HG02763 (cell line): ENCODE measurements at regions not wholly inside any gene's neighbourhood (a gene's known extent, or its start where the extent isn't known, plus 50 kb on each side); places are given as distances from the start of the nearest gene placed in this dataset.

Source experiments
- ATAC-seq: cut with Tn5 transposase; IDR thresholded peaks from one replicate; pipeline ENCODE4 v1.9.1; 2021; ENCODE audit warnings: mild to moderate bottlenecking, moderate library complexity; ENCODE audit not compliant: unreplicated experiment

DNA sequence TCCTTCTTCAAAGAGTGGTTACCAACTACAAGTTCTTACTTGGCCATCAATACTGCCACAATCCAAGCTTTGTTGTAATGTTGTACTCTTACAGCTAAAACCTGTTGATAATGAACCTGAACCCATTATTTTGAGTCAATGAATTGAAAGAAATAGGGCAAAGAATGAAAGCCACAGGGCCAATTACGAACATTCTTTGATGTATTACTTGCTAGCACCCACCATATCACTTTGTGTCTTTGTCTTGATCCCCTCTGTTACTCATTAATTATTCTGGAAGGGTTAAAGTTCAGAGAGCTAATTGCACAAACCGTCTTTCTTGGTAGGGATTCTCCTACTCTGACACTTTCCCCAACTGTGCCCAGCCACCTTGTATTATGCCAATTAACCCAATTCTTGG, 53.2 kb upstream of the TFEC start:
- no peak for ATAC-seq

DNA sequence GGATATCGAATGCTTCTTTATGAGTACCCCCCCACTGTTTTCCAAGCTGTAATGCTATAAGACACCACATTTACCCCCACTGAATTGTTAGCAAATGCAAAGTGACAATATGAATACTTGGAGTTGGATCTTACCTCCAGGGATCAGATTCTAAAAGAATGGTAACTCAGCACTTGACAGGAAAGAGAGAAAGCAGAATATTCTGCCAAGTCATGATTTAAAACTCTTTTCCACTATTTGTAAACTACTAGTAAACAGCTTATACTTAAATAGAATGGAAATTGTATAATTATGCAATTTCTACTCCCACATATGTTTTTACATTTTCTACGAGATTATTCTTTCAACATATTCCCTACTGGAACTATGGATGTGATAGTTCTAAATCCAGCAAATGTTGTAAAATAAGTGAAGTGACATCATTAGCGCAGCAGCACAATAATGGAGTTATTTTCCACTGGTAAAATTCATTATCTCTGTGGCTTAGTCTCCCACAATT, 56.0 kb upstream of the TFEC start:
- no peak for ATAC-seq

DNA sequence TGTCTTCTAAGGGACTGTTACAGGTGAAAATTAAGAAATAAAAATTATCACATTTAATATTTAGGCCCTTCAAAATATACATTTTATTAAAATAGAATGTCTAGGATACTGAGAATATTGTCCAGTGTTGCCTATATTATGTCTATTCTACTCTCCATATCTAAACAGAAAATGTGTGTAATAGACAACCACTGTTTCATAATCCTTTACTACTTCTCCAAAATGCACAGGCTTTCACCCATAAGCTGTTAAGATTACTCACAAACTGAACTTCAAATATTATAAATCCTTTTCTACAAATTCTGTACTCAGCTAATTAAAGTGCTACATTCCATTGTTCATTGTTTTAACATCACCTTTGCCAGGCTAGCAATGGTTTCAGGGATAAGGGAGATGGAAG, 56.7 kb upstream of the TFEC start:
- ATAC-seq: no peak

DNA sequence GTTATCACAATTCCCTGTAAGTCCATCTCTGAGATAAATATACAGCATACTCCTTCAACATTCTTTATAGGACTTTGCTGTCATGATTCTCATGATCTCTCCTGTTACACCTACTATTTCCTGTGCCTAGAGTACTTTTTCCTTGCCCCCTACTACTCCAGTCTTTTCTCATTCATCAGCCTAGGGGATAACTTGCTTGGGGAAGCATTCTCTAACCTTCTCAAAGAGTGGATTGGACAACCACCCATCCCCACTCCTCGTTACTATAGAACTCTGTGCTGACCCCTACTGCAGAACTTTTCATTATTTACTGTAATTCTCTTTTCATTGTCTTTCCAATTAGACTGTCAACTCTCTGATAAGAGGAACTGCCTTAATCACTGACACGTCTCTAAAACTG, 57.4 kb upstream of the TFEC start:
- no peak for ATAC-seq

DNA sequence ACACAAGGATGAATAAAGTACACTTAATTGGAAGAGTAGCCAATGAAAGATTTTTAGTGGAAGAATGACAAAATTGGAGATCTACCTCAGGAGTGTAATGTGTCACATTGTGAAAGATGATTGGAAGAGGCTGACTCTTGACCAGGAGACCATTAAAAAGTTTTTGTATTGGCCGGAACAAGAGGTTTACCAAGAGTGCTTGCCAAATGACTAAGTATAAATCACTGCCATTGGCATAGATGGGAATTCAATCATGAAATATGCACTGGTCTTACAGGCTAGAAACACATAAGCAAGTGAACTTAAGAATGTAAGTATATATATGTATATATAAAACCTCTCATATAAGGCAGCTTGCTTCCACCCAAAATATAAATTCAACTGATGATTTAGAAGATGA, 58.7 kb upstream of the TFEC start:
- ATAC-seq: no peak

DNA sequence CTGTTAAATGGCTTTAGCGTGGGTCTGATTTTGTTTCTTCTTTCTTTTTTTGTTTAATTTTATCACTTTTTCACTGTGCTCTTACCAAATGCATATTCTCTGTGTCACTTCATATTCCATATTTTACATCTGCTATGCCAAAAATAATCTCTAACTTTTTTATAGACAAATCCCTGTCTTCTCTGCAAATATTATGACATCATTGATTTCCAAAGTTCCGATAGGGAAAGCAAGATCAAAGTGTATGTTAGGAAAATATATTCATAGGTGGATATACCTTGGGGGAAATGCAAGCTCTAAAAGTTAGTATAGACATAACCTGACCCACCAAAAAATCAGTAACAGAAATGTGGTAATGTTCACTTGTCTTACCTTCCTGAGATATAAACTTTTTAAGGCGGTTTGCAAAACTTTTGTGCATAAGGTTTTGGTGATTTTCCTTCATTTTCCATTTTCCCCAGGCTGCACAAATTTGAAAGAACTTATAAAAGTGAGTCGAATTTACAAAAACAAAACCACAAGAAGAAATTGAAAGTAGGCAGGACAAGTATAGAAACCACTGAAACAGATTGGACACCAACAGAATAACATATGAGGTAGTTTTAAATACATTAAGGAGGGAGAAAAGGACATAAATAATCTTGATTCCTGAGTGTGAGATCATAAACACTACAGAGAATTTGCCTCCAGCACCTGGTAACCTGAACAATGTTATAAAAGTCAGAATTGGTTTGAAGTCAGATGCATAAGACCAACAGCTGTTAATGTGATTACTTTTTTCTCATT, 63.1 kb upstream of the TFEC start:
- ATAC-seq: no peak

DNA sequence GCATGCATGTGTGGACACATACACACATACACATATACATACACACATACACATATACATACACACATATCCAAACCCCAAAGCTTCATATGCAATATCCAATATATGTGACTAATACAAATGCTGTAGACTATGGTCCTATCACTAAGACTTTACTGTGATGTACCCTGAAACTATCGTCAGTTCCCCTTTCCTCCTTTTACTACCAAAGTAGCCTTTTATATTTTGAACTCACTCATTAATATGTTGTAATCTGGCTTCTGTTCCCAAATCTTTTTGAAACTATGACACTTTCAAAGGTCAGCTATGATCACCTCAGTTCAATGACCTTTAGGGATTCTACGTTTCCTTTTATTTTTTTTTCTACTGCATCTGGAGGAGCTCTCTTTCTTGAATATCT, 64.8 kb upstream of the TFEC start:
- ATAC-seq: no peak

DNA sequence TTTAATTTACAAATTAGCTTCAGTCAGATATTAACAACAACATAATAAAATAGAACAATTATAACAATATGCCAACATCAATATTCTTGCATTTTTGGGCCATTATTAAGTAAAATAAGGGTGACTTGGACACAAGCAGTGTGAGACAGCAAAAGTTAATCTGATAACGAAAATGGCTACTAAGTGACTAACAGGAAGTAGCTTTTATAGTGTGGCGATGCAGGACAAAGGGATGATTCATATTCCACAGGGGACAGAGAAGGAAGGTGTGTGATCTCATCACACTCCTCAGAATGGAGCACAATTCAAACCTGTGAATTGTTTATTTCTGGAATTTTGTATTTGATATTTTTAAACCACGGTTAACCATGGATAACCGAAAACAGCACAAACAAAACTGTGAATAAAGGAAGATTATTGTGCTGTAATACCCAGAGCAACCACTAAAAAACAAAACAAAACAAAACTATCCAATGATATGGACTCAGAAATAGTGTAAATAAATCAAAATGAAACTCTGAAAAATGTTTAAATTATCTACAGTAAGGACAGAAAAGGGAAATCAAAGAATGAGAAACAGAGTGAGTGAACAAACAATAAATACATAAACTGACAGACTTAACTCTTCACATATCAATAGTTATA, 66.9 kb upstream of the TFEC start:
- ATAC-seq: no peak

DNA sequence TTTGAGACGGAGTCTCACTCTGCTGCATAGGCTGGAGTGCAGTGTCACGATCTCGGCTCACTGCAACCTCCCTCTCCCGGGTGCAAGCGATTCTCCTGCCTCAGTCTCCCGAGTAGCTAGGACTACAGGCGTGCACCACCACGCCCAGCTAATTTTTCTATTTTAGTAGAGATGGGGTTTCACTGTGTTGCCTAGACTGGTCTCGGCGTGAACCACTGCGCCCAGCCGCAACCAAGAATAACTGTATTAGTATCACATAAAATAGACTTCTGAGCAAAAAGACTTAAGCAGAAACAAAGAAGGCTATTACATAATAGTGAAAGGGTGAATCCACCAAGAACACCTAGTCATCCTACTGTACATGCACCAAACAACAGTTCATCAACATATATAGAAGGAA, 67.6 kb upstream of the TFEC start:
- ATAC-seq: no peak

DNA sequence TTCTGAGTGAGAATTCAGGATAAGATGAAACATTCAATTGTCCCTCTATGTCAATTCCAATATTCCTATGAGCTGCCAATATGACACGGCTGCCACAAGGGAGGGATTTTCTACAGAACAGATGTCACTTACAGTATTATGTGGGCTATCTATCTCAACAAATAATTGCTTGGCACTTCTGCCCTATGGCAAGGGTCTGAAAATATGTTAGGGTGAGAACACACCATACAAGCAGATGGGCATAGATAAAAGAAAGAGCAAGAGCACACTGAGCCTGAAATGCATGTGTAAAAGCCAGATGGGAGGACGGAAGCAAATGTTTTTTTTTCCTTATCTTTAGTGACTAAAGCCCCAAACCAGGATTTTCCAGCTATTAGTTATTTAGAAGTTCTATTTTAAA, 70.1 kb upstream of the TFEC start:
- no peak for ATAC-seq

DNA sequence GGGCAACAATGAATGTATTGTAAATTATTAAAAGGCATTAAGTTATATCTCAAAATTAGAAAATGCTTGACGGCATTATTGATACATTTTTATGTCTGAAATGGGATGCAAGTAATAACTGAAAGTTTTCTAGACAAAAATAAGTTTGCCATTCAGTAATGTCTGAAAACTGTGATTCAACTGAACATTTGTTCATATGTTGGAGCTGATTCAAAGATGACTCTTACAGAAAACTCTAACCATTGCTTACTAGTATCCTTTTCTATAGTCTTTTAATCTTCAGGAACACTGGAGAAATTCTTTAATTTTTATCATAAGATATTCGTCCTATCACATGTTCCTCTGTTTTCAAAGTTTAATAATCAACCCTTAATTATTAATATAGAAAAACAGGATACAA, 71.1 kb upstream of the TFEC start:
- ATAC-seq: no peak

DNA sequence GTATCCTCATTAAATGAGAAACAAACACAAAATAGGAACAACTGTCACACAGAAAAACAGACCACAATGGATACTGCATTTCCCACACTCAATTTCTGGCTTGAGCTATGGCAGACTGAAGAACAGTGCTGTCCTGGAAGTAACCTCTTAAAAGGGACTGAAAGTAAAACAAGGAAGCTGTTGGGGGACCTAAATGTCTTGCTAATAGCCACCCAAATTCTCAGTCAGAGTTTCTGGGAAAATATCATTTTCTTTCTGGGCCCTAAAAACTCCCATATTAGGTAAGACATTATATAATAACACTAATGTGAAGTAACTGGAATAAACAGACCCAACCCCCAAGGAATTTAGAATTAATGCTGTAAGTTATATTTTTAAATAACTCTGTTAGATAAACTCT, 80.9 kb upstream of the TFEC start:
- ATAC-seq: no peak

DNA sequence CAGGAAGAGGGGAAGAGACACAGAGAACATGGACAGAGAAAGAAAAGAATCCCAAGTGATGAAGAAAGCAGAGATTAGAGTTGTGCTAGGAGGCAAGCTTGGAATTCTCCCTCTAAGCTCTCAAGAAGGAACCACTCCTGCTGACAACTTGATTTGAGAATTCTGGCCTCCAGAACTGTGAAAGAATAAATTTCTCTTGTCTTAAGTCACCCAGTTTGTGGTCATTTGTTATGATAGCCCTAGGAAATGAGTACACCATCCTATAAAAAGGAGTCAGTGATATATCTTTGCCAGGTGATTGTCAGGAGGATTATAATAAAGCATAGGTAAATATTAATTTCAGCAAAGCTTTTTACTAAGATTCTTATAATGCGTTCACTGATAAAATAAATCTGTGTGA, 82.7 kb upstream of the TFEC start:
- no peak for ATAC-seq

DNA sequence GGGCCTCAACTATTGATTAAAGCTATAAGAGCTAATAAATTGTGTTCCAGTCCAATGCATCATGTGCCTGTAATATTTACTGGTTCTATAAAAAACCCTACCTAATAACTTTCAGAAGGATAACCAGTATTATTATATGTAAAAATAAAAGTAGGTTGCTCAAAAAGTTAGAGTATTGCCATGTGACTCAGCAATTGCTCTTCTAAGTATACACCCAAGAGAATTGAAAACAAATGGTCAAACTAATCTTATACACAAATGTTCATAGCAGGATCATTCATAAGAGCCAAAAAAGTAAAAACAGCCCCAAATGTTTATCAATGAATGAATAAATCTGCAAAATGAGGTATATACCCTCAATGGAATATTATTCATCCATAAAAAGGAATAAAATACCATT, 89.5 kb upstream of the TES start:
- no peak for ATAC-seq

DNA sequence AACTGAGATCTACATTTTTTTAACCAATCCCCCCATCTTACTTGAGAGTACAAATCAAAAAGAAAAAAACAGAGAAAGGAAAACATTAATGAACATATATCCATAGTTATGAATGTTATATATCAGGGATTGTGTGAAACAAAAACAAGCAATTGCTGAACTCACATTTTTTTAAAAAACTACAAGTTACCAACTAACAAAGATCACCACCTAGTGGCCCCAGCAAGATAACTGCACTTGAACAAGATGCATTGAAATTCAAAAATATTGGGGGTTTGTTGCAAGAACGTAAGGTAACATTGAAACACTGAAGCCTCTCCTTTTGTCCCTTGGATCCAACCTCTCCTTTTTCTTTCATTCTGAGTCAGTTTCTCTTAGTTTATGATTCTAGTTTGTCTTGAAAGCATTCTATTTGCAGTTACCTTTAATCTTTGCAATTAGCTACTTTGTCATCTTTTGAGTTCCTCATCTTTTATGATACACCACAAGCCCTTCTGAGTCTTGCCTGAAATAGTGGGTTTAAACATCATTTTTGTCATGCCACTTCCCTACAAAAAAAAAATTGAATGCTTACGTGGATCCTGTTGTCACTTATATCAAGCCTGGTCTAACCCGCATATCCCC, 87.3 kb upstream of the TES start:
- no peak for ATAC-seq

DNA sequence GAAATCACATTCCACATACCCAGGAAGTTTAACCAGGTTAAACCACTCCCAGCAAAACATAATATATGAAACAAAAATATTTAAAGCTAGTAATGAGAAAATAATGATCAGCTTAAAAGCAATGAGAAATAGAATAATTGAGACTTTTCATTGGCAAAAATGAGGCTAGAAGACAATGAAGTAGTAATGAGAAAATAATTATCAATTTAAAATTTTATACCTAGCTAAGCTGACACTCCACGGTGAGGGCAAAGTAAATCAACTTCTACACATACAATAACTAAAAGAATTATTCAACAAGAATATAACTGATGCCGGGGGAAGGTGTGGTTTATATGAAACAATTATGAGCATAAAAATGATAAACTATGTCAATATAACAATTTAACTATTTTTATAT, 82.2 kb upstream of the TES start:
- no peak for ATAC-seq

DNA sequence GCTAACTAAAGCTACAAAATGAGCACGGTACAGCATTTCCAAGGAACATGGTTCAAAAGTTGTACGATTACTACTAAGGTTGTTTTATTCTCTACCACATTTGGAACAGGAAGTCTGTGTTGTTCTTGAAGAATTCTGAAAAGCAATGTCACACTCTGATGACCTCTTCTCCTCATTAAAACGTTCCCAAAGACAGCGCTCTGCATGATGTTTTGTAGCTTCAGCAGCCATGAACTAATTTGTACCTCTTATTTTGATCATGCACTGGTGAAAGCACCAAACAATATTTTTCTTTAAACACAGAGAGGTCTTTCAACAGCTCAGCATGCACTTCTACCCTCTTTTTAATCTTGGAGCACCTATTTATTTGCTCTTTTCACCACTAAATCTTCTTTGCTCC, 75.0 kb upstream of the TES start:
- ATAC-seq: no peak

DNA sequence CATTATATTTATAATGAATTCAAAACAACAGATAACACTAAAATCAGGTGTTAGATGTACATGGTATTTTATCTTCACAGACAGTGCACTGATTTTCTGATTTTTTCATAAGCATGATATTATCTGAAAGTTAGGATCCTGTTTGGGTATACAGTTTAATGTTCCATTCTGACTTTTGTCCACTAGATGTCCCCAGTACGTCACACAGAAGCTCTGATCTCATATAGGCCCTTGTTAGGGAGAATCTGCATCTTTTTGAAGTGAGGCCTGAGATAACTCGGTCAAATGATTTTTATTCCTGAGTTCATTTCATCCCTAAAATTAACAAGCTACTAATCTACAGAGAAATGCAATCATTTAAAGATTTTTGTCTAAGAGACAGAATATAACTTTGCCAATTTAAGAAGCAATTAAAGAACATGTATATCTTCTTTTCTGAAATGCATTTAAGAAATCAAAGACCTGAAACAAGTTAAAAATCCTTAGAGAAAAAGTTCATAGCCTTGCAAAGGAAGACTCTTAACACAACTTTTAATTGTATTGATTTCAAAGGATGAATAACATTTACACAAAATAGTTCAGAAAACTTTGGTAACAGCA, 72.0 kb upstream of the TES start:
- peak; percentile 93 for ATAC-seq

DNA sequence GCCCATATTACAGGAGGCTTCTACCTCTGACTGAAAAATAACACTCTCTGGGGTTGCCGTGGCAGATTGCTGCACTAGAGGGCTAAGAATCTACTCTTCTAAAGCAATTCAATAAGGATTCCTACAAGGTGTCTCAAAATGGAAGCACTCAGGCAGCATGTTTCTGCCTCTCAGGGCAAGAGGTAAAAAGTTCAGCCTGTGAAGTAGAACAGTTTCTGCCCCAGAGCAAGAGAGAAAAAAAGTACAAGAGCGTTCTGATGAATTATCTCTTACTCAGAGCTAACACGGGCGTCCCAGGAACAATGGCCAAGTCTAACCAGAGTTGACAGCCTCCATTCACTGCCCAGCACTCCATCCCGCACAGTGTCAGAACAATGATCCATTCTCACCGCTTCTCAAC, 71.3 kb upstream of the TES start:
- no peak for ATAC-seq

DNA sequence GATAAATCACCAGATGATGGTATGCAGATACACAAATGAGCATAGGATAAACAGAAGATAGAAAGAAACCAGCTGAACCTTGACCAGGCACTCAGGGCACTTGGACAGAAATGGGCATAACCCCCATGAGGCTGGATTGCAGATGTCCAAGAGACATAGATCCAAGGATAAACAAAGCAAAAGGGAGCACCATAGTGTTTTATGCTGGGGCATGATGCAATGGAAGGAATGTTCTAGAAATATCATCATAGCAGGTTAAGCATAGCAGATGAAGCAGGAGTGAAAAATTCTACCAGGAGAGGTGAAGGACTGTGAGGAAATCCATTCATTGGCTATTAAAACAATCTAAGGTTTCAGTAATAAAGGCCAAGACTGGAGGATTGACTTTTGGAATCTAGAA, 70.5 kb upstream of the TES start:
- no peak for ATAC-seq

DNA sequence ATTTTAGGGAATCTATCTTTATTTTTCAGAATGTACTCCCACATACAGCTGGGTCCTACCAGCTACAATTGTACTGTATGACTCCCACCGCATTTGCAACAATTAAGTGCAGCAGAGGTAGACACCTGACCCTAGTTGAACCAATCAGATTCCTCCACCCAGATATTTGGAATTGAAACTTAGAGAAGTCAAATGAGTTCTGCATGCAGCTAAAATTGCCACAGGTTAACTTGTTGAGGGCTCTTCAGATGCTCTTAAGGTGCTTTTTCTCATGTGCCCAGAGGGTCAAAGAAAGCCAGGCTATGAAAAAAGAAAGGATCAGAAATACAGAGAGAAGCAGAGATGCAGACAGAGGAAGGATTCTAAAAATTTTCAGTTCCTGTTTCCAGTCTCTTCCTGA, 68.0 kb upstream of the TES start:
- no peak for ATAC-seq

DNA sequence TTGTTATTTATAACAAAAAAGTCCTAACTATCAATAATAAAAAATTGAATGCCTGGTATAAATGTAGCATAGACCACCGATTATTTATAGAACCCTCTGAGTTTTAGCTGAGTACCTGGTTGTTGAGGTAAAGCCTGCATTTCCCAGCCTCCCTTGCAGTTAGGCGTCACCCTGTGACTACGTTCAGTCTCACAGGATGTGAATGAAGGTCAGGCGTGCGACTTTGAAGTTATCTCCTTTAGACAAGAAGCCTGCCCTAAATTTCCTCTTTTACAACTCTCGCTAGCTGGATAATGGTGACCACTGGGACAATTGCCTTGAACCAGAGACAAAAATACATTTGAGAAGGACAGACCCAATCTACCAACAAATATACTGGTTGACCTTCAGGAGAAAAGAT, 67.5 kb upstream of the TES start:
- ATAC-seq: no peak
